ENCODE measurements at regions not wholly inside any gene's neighbourhood (a gene's known extent, or its start where the extent isn't known, plus 50 kb on each side); places are given as distances from the start of the nearest gene placed in this dataset.
A peak's percentile ranks its signal among the peaks of the same experiment; 100 is the strongest.

DNA sequence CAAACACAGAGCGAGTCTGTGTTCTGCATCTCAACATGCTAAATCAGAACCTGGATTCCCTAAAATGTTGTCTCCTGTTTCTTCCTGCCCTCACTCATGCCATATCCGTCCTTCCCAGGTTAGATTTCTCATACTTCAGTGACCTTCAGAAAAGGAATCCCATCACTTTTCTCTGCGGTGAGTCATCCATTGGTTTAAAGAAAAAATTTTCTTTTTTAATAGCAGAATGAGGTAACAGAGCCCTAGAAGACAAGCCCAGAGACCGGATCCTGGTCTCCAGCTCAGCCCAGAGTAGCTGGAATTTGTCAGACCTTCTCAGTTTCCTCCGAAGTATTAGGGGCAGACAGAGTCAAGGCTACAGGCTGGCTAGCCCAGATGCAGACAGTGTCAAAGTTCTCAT lies 143.2 kb upstream of the DMRT1 start:
- no peak for FAIRE-seq
- DNase-seq (ENCODE audit: insufficient read length, low spot score), result no peak
- TF ChIP-seq POU2F2 (IDR thresholded peaks at IDR 0.05; ENCODE audit: low read depth, low read length) (no peak), POLR2A (IDR thresholded peaks at IDR 0.05; ENCODE audit: low read depth, low read length) (no peak)

DNA sequence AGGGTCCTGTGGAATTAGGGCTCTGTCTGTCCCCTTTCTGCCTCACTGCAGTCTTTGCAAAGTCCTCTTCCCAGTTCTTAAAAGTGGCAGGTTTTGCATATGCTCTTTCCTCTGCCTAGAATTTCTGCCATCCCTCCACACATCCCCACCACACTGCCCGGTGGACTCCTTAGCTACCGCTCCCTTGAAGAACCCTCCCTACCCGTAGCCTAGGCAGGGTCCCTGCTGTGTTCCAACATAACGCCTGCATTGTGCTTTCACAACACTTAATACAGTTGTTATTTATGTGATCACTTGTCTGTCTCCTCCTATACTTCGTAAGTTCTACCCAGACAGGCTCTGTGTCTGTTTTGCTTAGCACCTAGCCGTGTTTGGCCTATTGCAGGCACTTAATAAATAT lies 142.5 kb upstream of the DMRT1 start:
- DNase-seq (ENCODE audit: insufficient read length, low spot score) (no peak), FAIRE-seq (no peak)
- TF ChIP-seq POLR2A (IDR thresholded peaks at IDR 0.05; ENCODE audit: low read depth, low read length), result no peak
- no peak for TF ChIP-seq POU2F2 (IDR thresholded peaks at IDR 0.05; ENCODE audit: low read depth, low read length)
- TF ChIP-seq POLR2AphosphoS5 (IDR thresholded peaks at IDR 0.05; ENCODE audit: low read depth, low read length), result no peak
- TF ChIP-seq TAF1 (IDR thresholded peaks at IDR 0.05; ENCODE audit: low read depth, low read length), result no peak
- TF ChIP-seq SPI1 (IDR thresholded peaks at IDR 0.05; ENCODE audit: low read depth, low read length), result no peak
- TF ChIP-seq PAX5 (IDR thresholded peaks at IDR 0.05; ENCODE audit: insufficient read depth, low read length, severe bottlenecking), result no peak

GRCh38 chr9:699396-699795 lies 142.1 kb upstream of the DMRT1 start:
- DNase-seq (ENCODE audit: insufficient read length, low spot score) (no peak), FAIRE-seq (no peak)
- TF ChIP-seq PAX5 (IDR thresholded peaks at IDR 0.05; ENCODE audit: insufficient read depth, low read length, severe bottlenecking) (no peak), POLR2A (IDR thresholded peaks at IDR 0.05; ENCODE audit: low read depth, low read length) (no peak), TAF1 (IDR thresholded peaks at IDR 0.05; ENCODE audit: low read depth, low read length) (no peak), SPI1 (IDR thresholded peaks at IDR 0.05; ENCODE audit: low read depth, low read length) (no peak), POLR2AphosphoS5 (IDR thresholded peaks at IDR 0.05; ENCODE audit: low read depth, low read length) (no peak), POU2F2 (IDR thresholded peaks at IDR 0.05; ENCODE audit: low read depth, low read length) (no peak)

DNA sequence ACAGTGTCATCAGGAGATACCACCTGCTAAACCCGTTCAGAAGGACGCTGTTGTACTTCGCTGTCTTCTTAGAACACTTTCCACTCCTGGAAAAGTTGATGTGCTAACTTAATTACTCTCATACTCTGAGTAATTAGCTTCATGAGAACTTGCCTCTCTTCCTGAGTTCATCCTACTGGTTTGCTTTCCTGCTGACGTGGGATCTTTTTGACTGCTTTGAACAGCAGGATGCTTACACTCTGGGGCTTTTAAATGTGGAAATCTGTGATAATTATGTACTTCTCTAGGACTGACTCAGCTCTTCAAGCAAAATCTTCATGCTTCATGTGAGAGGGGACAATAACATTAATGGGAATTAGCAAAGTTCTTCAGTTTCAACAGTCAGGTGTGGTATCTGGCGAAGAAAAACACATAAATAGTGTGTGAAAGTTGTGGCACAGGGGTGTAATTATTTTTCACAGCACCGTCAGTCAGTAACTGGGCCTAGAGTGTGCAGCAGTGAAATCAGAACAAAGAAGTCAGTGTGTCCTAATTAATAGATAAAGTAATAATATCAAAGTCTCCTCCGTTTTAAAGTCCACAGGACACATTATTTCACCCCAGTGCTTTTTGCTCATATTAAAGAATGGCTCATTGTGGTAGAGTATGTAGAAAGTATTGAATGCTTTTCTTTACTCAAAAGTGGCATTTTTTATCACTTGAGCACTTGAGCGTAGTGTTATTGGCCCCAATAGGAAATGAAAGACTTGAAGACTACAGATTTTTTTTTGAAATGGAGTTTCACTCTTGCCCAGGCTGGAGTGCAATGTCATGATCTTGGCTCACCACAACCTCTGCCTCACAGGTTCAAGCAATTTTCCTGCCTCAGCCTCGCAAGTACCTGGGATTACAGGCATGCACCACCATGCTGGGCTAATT lies 140.9 kb upstream of the DMRT1 start:
- DNase-seq (ENCODE audit: insufficient read length, low spot score) (no peak), FAIRE-seq (no peak)
- TF ChIP-seq SPI1 (IDR thresholded peaks at IDR 0.05; ENCODE audit: low read depth, low read length) (no peak), POLR2A (IDR thresholded peaks at IDR 0.05; ENCODE audit: low read depth, low read length) (no peak), PAX5 (IDR thresholded peaks at IDR 0.05; ENCODE audit: insufficient read depth, low read length, severe bottlenecking) (no peak), POLR2AphosphoS5 (IDR thresholded peaks at IDR 0.05; ENCODE audit: low read depth, low read length) (no peak), POU2F2 (IDR thresholded peaks at IDR 0.05; ENCODE audit: low read depth, low read length) (no peak), TAF1 (IDR thresholded peaks at IDR 0.05; ENCODE audit: low read depth, low read length) (no peak)

DNA sequence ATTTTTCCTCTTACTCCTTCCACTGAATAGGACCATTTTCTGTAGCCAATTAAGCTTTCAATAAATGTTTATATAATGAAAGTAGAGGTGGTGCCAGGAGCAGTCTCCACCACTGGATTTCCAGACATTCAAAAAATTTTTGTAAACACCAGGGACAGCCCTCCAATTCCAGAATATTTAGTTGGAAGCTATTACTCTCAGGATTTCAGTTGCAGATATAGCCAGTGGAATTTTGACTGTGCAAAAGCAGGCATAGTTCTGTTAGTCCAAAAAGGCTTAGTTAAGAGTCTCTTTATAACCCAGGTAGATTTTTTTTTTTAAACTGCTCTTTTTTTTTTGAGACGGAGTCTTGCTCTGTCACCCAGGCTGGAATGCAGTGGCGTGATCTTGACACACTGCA lies 138.1 kb upstream of the DMRT1 start:
- FAIRE-seq (no peak), DNase-seq (ENCODE audit: insufficient read length, low spot score) (no peak)
- TF ChIP-seq SPI1 (IDR thresholded peaks at IDR 0.05; ENCODE audit: low read depth, low read length) (no peak), PAX5 (IDR thresholded peaks at IDR 0.05; ENCODE audit: insufficient read depth, low read length, severe bottlenecking) (no peak), POLR2A (IDR thresholded peaks at IDR 0.05; ENCODE audit: low read depth, low read length) (no peak), TAF1 (IDR thresholded peaks at IDR 0.05; ENCODE audit: low read depth, low read length) (no peak), POU2F2 (IDR thresholded peaks at IDR 0.05; ENCODE audit: low read depth, low read length) (no peak), POLR2AphosphoS5 (IDR thresholded peaks at IDR 0.05; ENCODE audit: low read depth, low read length) (no peak)

DNA sequence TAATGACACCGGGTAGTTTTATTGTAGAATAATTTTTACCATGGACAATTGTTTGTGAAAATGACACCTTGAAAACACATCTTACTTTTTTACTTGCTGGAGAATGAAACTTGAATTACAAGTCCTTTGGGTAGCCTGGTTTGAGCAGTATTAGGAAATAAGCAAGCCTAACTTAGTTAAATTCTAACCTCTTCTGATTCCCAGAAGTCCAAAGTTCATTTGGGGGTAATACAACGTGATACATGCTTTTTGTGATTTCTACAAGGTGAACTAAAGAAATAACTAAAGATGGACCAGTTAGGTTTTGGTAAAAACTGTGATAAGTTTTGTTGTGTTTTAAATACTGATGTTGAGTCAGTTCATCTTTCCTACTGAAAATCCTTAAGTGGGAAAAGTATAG lies 135.4 kb upstream of the DMRT1 start:
- FAIRE-seq, result no peak
- TF ChIP-seq POLR2A (IDR thresholded peaks at IDR 0.05; ENCODE audit: low read depth, low read length) (no peak), POU2F2 (IDR thresholded peaks at IDR 0.05; ENCODE audit: low read depth, low read length) (no peak), TAF1 (IDR thresholded peaks at IDR 0.05; ENCODE audit: low read depth, low read length) (no peak), PAX5 (IDR thresholded peaks at IDR 0.05; ENCODE audit: insufficient read depth, low read length, severe bottlenecking) (no peak), SPI1 (IDR thresholded peaks at IDR 0.05; ENCODE audit: low read depth, low read length) (no peak), POLR2AphosphoS5 (IDR thresholded peaks at IDR 0.05; ENCODE audit: low read depth, low read length) (no peak)
- no peak for DNase-seq (ENCODE audit: insufficient read length, low spot score)

DNA sequence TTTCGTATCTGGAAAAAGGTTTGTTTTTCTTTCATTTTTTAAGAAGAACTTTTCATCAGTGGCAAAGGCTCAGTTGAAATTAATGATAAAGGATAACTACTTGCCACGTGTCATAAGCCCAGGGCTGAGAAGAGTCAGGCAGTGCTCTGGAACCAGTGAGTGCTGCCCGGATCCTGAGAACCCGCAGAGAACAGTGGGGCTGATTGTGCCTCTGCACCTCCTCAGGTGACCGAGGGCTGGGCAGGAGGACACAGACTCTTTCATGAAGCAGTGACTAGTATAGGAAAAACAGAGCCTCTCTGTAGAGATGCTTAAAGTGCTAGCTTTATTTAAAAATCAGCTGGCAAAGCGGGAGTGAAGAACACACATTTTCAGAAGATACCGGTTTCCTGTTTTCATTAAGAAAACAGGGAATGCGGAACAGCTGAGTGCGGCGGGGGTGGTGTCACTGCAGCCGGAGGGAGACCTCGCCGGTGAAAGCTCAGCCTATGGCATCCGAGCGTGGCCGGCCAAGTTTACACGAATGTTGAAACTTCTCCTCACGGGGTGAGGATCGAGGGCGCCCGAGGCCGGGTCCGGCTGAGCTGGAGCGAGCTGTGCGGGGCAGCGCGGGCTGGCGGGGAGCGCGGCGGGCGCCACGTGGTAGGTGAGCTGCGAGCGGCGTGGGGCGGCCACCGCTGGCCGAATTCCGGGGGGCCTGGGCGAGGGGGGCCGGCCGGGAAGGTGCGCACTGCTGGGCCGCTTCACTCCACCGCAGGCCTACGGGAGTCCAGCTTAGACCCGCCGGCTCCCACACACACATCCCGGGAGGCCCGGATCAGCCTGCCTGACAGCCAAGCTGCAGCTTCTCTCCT lies 134.7 kb upstream of the DMRT1 start:
- peak; percentile 14 for DNase-seq (ENCODE audit: insufficient read length, low spot score)
- FAIRE-seq, result no peak
- TF ChIP-seq TAF1 (IDR thresholded peaks at IDR 0.05; ENCODE audit: low read depth, low read length) (no peak), POLR2A (IDR thresholded peaks at IDR 0.05; ENCODE audit: low read depth, low read length) (no peak), POU2F2 (IDR thresholded peaks at IDR 0.05; ENCODE audit: low read depth, low read length) (no peak), POLR2AphosphoS5 (IDR thresholded peaks at IDR 0.05; ENCODE audit: low read depth, low read length) (no peak), PAX5 (IDR thresholded peaks at IDR 0.05; ENCODE audit: insufficient read depth, low read length, severe bottlenecking) (no peak), SPI1 (IDR thresholded peaks at IDR 0.05; ENCODE audit: low read depth, low read length) (no peak)

DNA sequence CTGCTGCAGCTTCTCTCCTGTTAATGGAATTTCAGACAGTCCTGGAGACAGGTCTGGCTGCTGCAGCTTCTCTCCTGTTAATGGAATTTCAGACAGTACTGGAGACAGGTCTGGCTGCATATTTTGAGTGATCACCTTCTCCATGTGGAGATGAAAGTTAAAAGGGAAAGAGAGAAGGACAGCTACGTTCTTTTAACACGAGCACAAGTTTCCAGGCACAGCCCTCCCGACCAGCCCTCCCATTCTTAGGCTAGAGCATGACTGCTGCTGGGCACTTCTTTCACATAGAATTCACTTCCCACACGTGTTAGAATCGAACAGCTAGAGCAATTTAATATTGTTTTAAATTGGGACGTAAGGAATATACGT lies 133.3 kb upstream of the DMRT1 start:
- no peak for DNase-seq (ENCODE audit: insufficient read length, low spot score)
- TF ChIP-seq SPI1 (IDR thresholded peaks at IDR 0.05; ENCODE audit: low read depth, low read length) (no peak), PAX5 (IDR thresholded peaks at IDR 0.05; ENCODE audit: insufficient read depth, low read length, severe bottlenecking) (no peak), TAF1 (IDR thresholded peaks at IDR 0.05; ENCODE audit: low read depth, low read length) (no peak), POU2F2 (IDR thresholded peaks at IDR 0.05; ENCODE audit: low read depth, low read length) (no peak), POLR2A (IDR thresholded peaks at IDR 0.05; ENCODE audit: low read depth, low read length) (no peak), POLR2AphosphoS5 (IDR thresholded peaks at IDR 0.05; ENCODE audit: low read depth, low read length) (no peak)
- FAIRE-seq, result no peak

All from GM12891 (cell line).